B cell (primary cell): ENCODE measurements at regions not wholly inside any gene's neighbourhood (a gene's known extent, or its start where the extent isn't known, plus 50 kb on each side); places are given as distances from the start of the nearest gene placed in this dataset.
"Not testable (repeated sequence)": the region's sequence is repeated elsewhere in the genome, so short reads cannot be mapped to it uniquely, and the experiment has no call there.

Experiments used
- EZH2 ChIP-seq: IDR thresholded peaks from 2 replicates; pipeline ENCODE4 v1.6.1; 2012; ENCODE audit warnings: borderline replicate concordance, low read depth, mild to moderate bottlenecking, moderate library complexity, low read length; ENCODE audit not compliant: insufficient read depth, poor library complexity, severe bottlenecking
- TF ChIP-seq, protein P1 (sequence below): fragments of 200-600 bp; IDR thresholded peaks from one replicate; pipeline ENCODE4 v1.8.0; 2022; ENCODE audit warnings: antibody characterized with exemption, mild to moderate bottlenecking

GRCh38 chr16:29310243-29310642, 96.3 kb downstream of the NPIPB11 start:
- TF ChIP-seq, protein P1, sequence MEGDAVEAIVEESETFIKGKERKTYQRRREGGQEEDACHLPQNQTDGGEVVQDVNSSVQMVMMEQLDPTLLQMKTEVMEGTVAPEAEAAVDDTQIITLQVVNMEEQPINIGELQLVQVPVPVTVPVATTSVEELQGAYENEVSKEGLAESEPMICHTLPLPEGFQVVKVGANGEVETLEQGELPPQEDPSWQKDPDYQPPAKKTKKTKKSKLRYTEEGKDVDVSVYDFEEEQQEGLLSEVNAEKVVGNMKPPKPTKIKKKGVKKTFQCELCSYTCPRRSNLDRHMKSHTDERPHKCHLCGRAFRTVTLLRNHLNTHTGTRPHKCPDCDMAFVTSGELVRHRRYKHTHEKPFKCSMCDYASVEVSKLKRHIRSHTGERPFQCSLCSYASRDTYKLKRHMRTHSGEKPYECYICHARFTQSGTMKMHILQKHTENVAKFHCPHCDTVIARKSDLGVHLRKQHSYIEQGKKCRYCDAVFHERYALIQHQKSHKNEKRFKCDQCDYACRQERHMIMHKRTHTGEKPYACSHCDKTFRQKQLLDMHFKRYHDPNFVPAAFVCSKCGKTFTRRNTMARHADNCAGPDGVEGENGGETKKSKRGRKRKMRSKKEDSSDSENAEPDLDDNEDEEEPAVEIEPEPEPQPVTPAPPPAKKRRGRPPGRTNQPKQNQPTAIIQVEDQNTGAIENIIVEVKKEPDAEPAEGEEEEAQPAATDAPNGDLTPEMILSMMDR, result not testable (repeated sequence)
- not testable (repeated sequence) for TF ChIP-seq EZH2
